GM21515 (cell line): ENCODE measurements at regions not wholly inside any gene's neighbourhood (a gene's known extent, or its start where the extent isn't known, plus 50 kb on each side); places are given as distances from the start of the nearest gene placed in this dataset.
"Not testable (repeated sequence)": the region's sequence is repeated elsewhere in the genome, so short reads cannot be mapped to it uniquely, and the experiment has no call there.

Experiments used
- ATAC-seq: cut with Tn5 transposase; IDR thresholded peaks from one replicate; pipeline ENCODE4 v1.9.1; 2021; ENCODE audit not compliant: unreplicated experiment

DNA sequence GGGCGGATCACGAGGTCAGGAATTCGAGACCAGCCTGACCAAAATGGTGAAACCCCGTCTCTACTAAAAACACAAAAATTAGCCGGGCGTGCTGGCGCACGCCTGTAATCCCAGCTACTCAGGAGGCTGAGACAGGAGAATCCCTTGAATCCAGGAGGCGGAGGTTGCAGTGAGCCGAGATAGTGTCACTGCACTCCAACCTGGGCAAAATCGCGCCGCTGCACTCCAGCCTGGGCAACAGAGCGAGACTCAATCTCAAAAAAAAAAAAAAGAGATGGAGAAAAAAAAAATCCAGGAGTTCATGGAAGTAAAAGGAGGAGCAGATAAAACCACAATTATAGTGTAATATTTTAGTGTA lies 76.3 kb upstream of the ZNF184 start:
- ATAC-seq: not testable (repeated sequence)

DNA sequence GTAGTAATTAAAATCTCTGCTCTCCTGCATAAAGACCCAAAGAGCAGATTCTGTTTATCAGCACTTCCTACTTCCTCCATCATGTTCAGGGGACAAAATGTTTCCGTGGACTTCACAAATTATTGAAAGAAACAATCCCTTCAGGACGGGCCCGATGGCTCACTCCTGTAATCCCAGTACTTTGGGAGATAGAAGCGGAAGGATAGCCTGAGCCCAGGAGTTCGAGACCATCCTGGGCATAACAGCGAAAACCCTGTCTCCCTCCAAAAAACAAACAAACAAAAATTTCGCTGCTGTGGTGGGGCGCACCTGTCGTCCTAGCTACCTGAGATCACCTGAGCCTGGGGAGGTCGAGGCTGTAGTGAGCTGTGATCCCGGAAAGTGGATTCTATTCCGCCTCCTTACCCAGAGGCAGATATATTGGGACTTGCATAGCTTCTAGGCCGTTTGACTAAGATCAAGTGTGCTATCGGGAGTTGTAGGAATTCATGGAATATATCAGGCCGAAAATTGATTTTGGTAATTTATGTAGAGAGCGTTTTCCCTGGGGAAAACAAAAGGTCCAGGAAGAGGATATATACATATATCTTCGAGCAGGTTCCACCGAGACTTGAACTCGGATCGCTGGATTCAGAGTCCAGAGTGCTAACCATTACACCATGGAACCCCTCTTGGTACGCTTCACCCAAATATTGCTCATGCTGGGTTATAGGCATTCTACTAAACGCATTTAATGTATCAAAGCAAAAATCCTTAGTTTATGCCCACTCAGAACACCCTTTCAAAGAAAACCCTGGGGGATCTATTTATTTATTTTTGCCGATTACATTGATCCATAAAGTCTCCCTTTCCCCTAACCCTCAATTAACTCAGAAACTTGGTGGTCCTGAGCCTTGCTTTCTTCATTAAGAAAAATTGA lies 74.5 kb upstream of the ZNF184 start:
- no peak for ATAC-seq

DNA sequence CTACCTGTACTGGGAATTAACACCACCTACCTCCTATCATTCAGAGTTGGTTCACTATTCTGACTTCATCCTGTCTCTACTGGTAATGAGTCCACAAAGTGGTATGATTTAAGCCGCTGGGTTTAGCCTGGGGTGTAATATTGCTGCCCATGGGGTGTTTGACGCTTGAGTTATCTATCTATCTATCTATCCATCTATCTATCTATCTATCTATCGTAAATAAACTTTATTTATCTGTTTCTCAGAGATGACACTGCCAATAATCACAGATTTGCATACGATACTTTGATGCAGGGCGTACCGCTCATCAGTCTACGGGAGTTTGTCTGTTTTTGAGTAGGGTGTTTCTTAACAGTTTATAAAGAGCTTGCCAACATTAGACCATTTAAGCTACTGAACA lies 73.6 kb upstream of the ZNF184 start:
- ATAC-seq: no peak

DNA sequence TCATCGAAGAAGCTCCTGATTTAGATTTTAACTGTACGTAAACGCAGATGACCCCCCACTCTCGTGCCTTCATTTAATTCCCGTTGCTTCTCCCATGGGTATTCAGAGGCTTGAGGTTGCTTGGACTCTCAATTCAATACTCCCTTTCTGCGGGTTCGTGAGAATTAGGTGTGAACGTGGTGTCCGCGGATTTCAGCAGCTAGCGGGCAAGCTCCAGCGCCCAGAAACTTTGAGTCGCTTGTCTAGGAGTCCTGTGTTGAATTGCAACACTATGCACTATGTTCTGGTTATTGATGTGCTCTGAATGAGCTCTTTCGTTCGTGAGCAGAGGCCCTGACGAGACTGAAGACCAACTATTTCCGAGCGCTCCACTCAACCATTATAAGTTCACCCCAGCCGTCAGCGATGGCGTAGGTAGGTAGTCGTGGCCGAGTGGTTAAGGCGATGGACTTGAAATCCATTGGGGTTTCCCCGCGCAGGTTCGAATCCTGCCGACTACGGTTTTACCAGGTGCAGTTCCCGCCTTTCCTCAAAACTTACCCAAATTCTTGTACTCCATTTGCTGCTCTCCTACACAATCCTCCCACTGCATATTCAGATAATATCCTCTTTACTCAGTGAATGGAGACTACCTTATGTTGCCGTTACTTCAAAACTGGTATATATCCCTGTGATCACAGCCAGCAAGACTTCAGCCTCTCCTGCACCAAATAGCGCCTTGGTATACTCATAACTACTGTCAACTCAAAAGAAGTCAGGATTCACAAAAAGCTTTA lies 72.6 kb upstream of the ZNF184 start:
- no peak for ATAC-seq

DNA sequence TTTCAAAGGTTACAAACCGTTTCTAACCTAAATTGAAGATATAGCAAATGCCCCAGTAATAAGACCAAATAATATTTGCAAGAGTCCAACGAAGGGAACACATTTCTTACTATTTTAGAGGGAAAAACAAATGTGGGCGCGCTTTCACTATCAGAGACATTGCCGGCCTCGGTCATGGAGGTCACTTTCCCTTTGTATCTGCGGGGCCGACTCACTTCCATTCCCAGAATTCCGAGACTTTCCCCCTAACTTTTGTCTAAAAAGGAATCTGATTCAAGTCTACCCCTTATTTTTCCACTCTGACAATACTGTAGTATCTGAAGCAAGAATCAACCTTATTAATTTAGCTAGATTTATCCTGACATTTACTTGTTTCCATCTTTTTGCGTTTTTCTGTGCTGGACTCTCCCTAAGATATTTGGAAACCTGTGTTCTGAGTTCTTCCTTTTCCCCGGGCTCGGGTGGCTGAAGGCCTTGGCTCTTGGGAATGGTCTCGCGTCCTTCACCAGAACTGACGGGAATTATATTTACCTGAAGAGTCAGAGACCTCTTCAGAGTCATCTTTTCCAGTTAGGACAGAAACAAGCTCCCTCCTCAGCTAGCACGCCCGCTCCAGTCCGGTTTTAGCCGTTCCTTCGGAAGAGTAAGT lies 71.8 kb upstream of the ZNF184 start:
- ATAC-seq: no peak

DNA sequence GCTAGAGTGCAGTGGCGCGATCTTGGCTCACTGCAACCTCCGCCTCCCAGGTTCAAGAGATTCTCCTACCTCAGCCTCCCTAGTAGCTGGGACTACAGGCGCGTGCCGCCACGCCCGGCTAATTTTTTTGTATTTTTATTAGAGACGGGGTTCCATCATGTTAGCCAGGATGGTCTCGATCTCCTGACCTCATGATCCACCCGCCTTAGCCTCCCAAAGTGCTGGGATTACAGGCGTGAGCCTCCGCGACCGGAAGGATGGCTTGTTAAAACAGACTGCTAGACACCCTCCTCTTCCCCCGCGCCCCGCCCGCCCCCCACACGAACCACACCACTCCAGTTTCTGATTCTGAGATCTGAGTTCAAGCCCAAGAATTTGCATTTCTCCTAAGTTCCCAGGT lies 71.2 kb upstream of the ZNF184 start:
- ATAC-seq: not testable (repeated sequence)

DNA sequence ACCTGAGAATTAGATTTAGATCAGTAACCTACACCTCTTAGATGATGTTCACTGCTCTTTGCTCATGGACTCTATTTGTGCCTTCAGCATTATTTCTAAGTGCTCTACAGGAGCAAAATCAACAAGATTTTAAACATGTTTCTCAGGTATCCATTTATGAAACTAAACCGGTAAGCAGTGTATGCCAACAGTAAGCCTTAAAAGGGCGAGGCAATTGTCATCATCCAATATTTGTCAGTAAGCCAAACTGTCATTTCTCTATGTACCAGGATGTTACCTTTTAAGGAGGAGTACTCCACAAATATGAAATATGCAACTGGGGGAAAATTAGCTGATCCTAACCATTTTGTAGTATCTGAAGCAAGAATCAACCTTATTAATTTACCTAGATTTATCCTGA lies 69.6 kb upstream of the ZNF184 start:
- ATAC-seq: no peak

DNA sequence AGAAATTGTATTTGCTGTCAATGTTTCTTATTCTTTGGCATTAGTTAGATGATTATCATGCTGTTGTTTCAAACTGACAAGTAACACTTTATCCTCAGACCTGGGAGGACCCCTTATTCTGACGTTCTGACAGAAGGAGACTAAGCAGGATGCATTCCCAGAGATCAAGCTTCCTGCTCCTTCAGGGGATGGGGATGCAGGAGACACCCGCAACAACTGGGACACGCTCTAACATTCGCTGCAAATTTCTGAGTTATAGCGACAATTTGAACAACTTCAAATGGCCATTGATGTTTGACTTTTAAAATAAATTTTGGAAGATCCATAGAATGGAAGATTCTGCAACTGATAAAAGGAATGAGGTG lies 69.0 kb upstream of the ZNF184 start:
- no peak for ATAC-seq

DNA sequence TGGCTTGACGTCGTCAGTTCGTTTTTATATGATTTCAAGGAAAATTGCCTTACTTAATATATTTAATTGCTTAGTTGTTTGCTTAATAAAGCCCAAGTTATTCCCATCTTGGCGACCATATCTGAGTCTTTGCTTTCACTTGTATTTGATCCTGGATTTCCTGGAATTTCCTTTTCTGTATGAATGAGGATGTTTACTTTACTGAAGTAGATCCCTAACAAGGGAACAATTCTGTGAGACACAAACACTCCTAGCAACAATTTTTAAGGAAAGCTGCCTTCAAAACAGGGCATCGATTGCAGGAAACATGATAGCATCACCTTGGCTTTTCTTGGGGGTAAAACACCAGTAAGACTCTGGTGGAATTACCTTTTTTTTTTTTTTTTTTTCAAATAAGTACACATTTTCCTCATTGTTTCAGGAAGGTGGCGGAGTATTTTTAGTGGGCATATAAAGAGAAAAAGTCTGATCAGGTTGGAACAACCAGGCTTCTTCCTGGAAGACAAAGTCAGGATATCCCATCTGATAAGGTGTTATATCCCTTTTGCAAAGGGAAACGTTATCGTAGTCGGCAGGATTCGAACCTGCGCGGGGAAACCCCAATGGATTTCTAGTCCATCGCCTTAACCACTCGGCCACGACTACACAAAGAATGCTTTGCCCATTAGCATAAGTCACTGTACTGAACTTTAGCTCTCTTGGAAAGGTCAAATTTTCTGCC lies 68.5 kb upstream of the ZNF184 start:
- no peak for ATAC-seq

DNA sequence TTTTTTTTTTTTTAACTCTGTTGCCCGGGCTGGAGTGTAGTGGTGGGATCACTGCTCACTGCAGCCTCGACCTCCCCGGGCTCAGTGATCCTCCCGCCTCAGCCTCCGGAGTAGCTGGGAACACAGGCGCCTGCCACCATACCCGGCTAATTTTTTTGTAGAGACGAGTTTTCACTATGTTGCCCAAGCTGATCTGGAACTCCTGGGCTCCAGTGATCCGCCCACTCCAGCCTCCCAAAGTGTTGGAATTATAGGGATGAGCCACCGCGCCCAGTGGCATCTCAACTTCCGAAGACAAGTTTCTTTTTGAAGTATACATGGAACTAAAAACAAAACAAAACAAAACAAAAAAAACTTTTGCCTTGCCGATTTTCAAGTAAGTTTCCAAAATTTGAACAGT lies 66.6 kb upstream of the ZNF184 start:
- ATAC-seq: no peak

DNA sequence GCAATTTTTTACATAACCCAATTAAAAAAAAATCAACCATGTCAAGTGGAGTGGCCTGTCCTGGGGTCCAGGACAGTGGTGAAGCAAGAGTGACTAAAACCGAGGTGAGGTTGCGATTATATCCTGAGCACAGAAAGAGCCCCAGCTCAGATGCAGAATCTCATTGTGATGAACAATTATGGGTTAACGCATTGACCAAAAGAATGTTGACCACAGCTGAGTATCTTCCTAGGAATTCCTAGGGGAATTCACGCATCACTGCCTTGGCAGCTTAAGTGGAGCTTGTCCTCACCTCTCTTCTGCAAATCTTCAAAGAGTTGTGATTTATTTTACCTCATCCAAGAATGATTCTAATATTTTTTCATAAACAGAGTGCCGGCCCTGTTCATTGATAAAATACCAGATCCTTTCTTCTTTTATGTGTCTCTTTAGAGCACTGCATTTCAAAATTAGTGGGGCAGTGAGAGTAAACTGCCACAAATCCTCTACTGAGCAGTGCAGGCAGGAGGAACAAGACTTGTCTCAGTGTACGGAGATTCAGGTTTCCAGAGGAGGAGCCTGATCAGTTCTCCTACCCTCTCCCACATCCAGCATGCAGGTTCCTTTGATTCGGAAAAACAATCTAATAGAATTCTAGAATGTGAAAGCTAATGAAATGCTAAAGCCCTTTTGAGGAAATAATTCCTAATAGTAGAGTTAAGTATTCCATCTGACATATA lies 60.1 kb upstream of the ZNF184 start:
- no peak for ATAC-seq

DNA sequence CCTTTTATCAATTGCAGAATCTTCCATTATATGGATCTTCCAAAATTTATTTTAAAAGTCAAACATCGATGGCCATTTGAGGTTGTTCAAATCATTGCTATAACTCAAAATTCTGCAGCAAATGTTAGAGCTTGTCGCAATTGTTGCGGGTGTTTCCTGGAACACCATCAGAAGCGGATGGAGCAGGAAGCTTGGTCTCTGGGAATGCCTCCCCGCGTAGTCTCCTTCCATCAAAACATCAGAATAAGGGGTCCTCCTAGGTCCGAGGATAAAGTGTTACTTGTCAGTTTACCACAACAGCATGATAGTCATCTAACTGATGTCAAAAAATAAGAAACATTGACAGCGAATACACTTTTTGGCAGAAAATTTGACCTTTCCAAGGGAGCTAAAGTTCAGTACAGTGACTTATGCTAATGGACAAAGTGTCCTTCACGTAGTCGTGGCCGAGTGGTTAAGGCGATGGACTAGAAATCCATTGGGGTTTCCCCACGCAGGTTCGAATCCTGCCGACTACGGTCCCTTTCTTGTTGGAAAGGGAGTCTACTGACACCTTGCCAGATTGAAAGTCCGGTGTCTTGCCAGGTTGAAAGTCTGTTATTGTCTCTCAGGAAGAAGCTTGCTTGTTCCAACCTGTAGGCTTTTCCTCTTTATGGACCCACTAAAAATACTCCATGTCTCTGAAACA lies 59.0 kb upstream of the ZNF184 start:
- no peak for ATAC-seq

DNA sequence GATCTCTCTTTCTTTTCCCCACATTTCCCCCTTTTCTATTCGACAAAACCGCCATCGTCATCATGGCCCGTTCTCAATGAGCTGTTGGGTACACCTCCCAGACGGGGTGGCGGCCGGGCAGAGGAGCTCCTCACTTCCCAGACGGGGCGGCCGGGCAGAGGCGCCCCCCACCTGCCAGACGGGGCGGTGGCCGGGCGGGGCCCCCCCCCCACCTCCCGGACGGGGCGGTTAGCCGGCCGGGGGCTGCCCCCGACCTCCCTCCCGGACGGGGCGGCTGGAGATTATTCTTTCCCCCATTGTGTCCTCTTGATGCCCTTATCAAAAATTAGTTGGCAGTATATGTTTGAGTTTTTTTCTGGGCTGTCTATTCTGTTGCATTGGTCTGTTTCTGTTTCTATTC lies 56.9 kb upstream of the ZNF184 start:
- ATAC-seq: not testable (repeated sequence)

DNA sequence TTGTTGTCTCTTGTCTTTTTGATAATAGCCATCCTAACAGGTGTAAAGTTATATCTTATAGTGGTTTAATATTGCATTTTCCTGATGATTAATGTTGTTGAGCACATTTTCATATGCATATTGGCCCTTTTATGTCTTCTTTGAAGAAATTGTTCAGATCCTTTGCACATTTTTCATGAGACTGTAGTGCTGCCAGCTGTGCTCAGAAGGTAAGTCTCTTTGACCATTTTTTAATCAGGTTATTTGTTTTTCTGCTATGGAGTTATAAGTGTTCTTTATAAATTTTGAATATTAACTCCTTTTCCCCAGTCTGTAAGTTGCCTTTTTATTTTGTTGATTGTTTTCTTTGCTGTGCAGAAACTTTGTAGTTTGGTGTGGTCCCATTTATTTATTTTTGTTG lies 55.8 kb upstream of the ZNF184 start:
- no peak for ATAC-seq
